BJ (cell line): ENCODE measurements at regions not wholly inside any gene's neighbourhood (a gene's known extent, or its start where the extent isn't known, plus 50 kb on each side); places are given as distances from the start of the nearest gene placed in this dataset.

Source experiments
- CTCF ChIA-PET: fragments of 350-600 bp; formaldehyde crosslinking; extraction: SDS; loops from one replicate; lab custom pipeline; 2021; ENCODE audit warnings: antibody characterized with exemption, inconsistent platforms; lab: Yijun Ruan, JAX
- POLR2A ChIA-PET: fragments of 300-600 bp; sonication (Branson Sonifier 250); formaldehyde crosslinking; extraction: SDS; loops from one replicate; lab custom pipeline; 2021; ENCODE audit warnings: antibody characterized with exemption; lab: Charles Lee
- DNase-seq: peaks from one replicate; pipeline ENCODE4 v3.0.0-alpha.2; 2011; ENCODE audit warnings: low read depth
- H3K27me3 ChIP-seq: 2 replicates; pipeline ENCODE4 v1.6.0; 2011; ENCODE audit warnings: low read length; ENCODE audit not compliant: control insufficient read depth, insufficient read depth
- H3K36me3 ChIP-seq: 2 replicates; pipeline ENCODE4 v1.5.1; 2011; ENCODE audit warnings: low read length; ENCODE audit not compliant: control insufficient read depth, insufficient read depth
- H3K4me3 ChIP-seq: 2 replicates; pipeline ENCODE4 v1.5.1; 2011; ENCODE audit warnings: low read depth, mild to moderate bottlenecking, control low read depth, low read length
- TF ChIP-seq, protein P1 (sequence below): IDR thresholded peaks from 2 replicates; pipeline ENCODE4 v1.5.1; 2011; ENCODE audit warnings: low read depth, mild to moderate bottlenecking, control low read depth, inconsistent platforms, low read length, moderate library complexity; ENCODE audit not compliant: insufficient read depth

DNA sequence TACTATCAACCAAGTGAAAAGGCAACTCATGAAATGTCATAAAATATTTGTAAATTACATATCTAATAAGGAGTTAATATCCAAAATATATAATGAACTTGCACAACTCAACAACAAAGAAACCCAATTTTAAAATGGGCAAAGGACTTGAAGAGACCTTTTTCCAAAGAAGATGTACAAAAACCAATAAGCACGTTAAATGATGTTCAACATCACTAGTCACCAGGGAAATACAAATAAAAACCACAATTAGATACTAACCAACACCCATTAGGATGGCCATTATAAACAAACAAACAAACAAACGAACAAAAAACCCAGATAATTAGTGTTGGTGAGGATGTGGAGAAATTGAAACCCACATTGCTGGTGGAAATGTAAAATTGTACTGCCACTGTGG, 92.3 kb upstream of the ARID2 start:
- TF ChIP-seq, protein P1, sequence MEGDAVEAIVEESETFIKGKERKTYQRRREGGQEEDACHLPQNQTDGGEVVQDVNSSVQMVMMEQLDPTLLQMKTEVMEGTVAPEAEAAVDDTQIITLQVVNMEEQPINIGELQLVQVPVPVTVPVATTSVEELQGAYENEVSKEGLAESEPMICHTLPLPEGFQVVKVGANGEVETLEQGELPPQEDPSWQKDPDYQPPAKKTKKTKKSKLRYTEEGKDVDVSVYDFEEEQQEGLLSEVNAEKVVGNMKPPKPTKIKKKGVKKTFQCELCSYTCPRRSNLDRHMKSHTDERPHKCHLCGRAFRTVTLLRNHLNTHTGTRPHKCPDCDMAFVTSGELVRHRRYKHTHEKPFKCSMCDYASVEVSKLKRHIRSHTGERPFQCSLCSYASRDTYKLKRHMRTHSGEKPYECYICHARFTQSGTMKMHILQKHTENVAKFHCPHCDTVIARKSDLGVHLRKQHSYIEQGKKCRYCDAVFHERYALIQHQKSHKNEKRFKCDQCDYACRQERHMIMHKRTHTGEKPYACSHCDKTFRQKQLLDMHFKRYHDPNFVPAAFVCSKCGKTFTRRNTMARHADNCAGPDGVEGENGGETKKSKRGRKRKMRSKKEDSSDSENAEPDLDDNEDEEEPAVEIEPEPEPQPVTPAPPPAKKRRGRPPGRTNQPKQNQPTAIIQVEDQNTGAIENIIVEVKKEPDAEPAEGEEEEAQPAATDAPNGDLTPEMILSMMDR, result no peak
- no peak for DNase-seq
- ChIA-PET CTCF (interaction anchor here (1.5 kb wide), 1 partner anchor 13 kb away, joined by 4 read pairs; no protein-coding TSS in a partner anchor), POLR2A (no interaction called here)
- H3K4me3 ChIP-seq, result no peak overlapping the region
- no peaks in the 10 kb centered on the region for H3K36me3 ChIP-seq
- peaks cover 3% of the 10 kb centered on the region for H3K27me3 ChIP-seq

DNA sequence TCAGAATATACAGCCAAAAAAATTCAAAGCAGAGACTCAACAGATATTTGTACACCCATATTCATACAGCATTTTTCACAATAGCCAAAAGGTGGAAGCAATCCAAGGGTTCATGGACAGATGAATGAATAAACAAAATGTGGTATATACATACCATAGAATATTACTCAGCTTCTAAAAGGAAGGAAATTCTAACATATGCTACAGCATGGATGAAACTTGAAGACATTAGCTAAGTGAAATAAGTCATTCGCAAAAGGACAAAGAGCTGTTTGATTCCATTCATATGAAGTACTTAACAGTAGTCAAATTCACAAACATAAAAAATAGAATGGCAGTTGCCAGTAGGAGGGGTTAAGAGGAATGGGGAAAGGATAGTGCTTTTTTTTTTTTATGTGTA, 91.8 kb upstream of the ARID2 start:
- POLR2A ChIA-PET, result no interaction called here
- TF ChIP-seq, protein P1, result no peak
- H3K36me3 ChIP-seq, result no peaks in the 10 kb centered on the region
- no peak for DNase-seq
- H3K4me3 ChIP-seq, result no peak overlapping the region
- CTCF ChIA-PET, result interaction anchor here (1.5 kb wide), 1 partner anchor 13 kb away, joined by 4 read pairs; no protein-coding TSS in a partner anchor
- H3K27me3 ChIP-seq, result 0 out of 2 replicates have a peak, but pooled peaks cover under 1% of the 10 kb centered on the region

DNA sequence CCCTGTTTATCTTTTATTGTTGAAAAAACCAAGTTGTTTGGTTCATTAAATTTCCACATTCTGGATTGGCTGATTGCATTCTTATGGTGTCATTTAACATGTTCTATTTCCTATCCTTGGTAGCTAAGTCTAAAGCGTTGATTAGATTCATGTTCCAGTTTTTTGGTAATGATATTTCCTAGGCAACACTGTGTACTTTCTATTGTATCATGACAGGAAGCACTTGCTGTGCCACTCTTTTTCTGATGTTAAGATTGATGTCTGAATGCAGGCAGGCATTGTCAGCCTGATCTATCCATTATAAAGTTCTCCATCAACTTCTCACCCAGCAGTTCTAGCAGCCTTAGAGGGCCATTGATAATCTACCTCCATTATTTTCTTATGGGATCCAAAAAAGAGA, 91.1 kb upstream of the ARID2 start:
- TF ChIP-seq, protein P1, result no peak
- H3K36me3 ChIP-seq, result no peaks in the 10 kb centered on the region
- ChIA-PET POLR2A (no interaction called here), CTCF (interaction anchor here (1.5 kb wide), 1 partner anchor 14 kb away, joined by 4 read pairs; no protein-coding TSS in a partner anchor)
- H3K4me3 ChIP-seq, result no peak overlapping the region
- no peaks in the 10 kb centered on the region for H3K27me3 ChIP-seq
- no peak for DNase-seq

DNA sequence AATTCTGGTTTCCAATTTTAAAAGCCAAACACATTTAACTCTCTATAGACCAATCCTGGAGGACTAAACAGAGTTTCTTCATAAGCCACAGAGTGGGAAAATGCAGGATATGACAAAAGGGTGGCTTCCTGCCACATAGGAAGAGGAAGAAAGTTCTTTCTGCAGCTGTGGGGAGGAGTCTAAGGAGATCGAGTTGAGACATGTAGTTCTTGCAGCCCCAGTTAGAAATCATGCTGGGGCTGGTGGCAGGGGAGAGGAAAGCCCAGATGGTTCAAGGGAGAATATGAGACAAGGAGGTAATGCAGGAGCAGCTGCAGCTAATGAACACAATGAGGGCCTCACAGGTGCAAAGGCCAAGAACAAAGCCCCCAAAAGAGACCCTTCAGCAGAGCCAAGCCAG, 85.0 kb upstream of the ARID2 start:
- Histone ChIP-seq H3K27me3 (0 out of 2 replicates have a peak, but pooled peaks cover 2% of the 10 kb centered on the region), H3K36me3 (no peaks in the 10 kb centered on the region), H3K4me3 (no peak overlapping the region)
- ChIA-PET POLR2A (no interaction called here), CTCF (interaction anchor here (1.1 to 1.3 kb wide), 2 partner anchors 18 to 27 kb away, joined by 3 read pairs; no protein-coding TSS in a partner anchor)
- no peak for DNase-seq
- TF ChIP-seq, protein P1, result no peak

DNA sequence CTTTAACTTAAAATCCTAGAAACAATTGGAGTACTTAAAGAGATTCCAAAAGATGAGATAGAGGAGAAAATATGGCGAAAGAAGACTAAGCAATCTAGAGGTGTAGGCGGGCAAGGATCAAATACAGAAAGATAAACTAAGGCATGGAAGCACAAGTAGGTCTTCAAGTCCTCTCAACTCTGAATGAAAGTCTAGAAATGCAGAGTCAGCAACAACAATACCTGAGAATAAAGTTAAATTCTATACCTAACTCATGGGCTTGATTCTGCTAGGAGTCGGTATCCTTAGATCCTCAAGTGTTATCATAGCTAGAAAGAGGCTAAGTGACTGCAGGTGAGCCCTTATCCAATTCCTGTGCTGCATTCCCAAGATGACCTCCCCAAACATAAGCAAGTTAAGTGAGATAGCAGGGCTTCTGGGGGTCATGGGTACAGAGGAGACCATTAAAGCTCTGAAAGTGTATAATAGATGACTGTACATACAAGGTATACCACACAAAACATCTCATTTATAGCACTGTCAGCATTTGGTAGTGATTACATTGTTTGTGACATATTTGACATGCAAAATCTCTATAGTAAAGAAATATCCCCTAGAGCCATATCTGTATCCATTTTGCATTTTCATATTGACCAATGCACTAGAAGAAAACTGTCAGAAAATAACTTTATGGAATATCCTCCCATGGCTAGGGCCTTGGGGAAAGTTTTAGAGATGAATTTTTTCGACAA, 82.5 kb upstream of the ARID2 start:
- POLR2A ChIA-PET, result no interaction called here
- Histone ChIP-seq H3K36me3 (no peaks in the 10 kb centered on the region), H3K4me3 (no peak overlapping the region), H3K27me3 (0 out of 2 replicates have a peak, but pooled peaks cover 2% of the 10 kb centered on the region)
- TF ChIP-seq, protein P1, result no peak
- no peak for DNase-seq
- CTCF ChIA-PET, result no interaction called here
